CD4-positive, alpha-beta T cell treated with Interleukin-12 subunit alpha and Interleukin-12 subunit beta, for 1 hour (primary cell): ENCODE measurements at regions not wholly inside any gene's neighbourhood (a gene's known extent, or its start where the extent isn't known, plus 50 kb on each side); places are given as distances from the start of the nearest gene placed in this dataset.
"Not testable (repeated sequence)": the region's sequence is repeated elsewhere in the genome, so short reads cannot be mapped to it uniquely, and the experiment has no call there.

Experiments used
- DNase-seq: peaks from one replicate; pipeline ENCODE4 v3.0.0-alpha.2; 2020

DNA sequence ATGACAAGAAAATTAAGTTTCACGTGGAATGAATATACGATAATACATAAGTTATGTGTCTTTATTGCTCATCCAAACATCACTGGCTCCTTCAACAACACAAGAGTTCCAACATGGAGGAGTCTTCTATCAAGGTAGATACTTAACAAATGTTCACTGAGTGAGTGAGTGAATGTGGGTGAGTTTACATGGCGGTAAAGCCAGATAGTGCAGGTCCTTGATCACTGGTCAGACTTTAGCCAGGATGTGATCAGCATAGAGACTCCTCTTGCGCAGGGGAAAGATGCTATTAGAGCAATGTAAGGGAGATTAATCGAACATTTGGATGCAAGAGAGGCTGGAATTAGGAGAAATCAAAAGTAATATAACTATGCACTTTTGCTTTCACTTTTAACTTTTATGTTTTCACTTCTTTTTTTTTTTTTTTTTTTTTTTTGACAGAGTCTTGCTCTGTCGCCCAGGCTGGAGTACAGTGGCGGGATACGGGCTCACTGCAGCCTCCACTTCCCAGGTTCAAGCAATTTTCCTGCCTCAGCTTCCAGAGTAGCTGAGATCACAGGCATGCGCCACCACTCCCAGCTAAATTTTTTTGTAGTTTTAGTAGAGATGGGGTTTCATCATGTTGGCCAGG, 249.0 kb upstream of the ID2 start:
- no peak for DNase-seq

DNA sequence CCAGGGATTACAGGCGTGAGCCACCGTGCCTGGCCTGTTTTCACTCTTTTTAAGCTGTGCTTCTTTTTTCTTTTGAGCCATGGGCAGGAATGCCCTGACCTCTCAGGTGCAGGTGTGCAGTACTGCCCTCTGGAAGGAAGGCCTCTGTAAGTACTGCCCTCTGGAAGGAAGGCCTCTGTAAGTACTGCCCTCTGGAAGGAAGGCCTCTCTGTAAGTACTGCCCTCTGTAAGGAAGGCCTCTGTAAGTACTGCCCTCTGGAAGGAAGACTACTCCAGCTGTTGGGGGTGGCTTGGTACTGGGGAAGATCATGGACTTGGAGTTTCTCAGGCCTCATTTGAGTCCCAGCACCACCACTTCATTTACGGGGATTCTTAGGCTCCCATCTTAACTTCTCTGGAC, 248.5 kb upstream of the ID2 start:
- DNase-seq = no peak

DNA sequence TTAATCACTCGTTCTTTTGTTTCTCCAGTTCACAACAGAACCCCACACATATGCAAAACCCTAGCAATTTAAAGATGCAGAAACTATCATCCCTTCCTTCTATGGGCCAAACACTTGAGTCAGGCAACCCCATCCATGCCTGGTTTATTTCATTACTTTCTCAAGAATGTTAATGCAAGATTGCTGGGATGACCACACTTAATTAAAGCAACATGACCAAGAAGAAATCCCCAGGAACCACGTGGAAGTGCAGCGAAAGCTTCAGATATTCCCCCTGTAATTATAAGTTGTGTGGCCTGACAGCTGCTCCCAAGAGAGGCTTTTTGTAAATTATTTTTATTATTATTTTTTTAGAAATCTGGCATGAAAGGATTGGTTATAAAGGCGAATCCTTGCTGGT, 246.2 kb upstream of the ID2 start:
- no peak for DNase-seq

DNA sequence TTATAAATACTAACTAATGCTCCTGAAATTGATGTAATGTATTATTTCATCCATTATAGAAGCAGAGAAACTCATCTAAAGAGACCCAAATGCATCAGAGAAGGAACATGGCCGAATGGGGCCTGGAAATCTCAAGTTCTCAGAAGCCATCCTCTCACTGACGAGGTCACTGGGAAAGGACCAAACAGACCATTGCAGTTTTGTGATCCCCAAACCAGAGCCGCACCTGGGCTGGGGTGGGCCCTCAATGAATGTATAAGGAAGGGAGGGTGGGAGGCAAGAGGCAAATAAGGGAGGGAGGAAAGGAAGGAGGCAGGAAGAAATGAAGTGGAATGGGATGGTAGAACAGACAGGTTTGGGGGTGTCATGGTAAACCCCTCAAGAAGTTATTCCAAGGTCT, 245.3 kb upstream of the ID2 start:
- no peak for DNase-seq

DNA sequence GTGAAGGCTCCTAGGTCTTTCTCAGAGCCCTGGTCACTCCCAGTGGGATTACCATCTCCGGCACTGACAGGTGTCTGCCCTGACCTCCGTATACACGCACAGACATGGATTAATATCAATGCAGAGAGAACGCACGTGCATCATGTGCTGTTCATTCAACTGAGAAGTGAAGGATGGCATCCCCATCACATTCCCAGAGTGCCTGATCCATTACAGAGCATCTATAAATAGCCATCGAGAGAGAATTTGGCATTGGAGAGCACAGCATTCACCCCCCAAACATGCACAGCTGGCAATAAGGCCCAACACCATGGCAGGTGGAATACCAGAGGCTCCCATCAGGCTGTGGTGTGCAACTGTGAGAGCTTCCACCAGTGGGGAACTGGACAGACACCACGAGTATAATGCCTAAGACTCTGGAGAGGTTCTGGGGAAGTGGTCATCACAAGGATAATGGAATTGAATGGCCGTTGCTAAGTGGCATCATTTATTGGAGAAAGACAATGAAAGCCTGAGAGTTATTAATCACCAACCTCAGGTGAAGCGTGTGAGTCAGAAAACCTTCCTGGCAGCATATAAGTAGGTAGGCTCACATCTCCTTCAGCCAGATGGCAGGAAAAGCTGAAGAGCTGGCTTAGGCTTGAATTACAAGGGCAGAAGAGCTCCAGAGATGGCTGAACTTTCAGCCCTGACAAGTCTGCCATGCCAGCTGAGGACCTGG, 244.5 kb upstream of the ID2 start:
- no peak for DNase-seq

DNA sequence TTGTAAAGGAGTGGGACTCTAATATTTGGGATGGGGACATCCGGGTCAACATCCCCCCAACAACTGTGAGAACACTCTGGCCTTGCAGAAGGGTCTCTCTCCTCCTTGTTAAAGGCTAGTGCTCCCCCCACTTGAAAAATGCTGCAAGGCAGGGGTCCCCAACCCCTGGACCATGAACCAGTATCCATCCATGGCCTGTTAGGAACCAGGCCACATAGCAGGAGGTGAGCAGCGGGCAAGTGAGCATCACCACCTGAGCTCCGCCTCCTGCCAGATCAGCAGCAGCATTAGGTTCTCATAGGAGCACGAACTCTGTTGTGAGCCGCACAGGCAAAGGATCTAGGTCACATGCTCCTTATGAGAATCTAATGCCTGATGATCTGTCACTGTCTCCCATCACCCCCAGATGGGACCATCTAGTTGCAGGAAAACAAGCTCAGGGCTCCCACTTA, 243.9 kb upstream of the ID2 start:
- DNase-seq = no peak

DNA sequence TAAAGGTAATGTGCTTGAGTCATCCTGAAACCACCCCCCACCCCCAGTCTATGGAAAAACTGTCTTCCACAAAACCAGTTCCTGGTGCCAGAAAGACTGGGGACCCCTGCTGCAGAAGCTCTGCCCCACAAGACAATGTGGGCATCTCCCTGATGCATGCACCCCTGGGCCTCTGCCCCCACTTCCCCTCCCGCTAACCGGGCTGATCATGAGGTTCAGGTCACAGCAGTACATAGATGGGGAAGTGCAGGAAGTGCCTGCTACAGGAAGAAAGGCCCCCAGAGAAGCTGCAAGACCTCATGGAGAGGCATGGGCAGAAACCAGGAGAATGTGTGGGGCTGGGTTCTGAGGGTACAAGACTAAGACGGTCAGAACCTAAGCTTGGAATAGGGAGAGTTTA, 243.4 kb upstream of the ID2 start:
- DNase-seq = no peak

DNA sequence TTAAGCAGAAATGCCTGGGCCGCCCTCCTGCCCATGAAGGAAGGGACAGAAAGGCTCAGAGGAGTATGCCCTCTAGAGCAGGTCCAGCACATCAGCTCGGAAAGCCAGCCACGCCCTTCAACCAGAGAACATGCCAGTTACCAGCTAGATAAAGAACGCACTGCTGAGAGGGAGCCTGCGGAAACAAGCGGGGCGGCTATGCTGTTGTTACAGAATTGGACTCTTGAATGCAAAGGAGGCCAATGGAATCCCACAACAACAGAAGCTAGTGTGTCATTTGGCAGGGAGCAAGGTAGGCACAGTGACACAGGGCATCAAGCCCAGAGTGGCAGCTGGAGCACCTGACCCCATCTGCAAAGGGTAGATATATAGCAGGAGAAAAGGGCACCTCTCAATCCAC, 242.9 kb upstream of the ID2 start:
- no peak for DNase-seq

DNA sequence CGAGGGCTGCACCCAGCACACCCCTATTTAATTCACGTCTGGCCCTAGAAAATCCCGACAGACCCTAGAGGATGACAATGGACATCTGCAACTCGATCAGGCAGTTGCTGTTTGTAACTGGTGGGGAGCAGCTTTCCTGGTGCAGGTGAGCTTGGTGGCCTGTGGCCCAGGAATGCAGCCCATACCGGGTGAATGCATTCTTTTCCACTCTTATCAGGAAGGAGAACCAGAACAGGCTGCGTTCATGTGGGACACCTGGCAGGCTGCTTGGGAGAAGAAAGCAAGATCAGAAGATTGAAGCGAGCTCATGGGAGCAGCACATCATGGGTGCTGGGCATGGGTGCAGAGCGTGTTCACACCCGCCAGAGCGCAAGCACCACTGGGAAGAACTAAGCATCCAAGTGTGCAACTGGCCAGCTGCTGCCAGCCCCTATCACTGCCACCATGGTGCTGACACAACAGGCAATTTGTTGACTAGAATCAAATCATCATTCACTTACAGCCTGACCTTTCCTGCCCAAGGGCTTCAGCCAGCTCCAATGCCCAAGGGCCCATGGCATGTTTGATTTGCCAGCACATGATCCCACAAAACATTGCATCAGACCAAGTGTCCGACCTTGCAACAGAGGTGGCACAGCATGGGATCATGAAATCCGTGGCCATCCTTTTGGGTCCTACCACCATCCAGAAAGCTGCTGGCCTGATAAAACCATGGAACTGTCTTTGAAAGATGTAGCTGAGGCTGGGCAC, 241.7 kb upstream of the ID2 start:
- DNase-seq = no peak

DNA sequence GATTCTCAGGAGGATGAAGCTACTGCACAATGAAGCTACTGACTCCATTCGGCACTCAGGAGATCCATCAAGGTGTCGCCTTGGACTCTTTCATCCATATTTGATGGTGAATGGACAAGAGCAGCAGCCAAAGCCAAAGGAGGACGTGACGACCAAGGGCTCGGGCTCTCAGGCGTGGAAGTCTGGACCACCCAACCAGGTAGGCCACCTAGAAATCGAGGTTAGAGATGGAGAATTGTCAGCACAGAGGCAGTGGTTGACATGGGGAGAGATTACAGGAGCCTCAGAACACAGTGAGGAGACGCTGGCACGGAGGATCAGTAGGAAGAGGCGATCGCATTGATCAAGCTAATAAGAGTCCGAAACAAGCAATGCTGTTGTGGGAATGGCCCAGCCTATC, 240.5 kb upstream of the ID2 start:
- DNase-seq = no peak

DNA sequence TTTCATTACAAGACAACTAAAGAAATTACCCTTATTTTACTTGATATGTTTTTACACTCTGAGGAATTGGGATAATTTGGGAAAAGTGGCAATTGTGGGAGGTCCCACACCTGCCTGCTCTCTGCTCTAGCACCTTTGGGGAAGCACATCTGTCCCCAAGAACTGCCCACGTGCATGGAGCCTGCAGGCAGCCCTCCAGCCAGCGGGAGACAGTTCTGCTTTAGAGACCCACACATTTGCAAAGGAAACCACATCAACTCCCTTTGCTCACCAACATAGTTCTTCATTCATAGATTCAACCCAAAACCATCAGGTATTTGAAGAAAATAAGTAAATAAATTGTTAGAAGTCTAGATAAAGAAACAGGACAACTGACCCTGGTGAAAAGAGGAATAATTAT, 239.9 kb upstream of the ID2 start:
- DNase-seq = no peak

DNA sequence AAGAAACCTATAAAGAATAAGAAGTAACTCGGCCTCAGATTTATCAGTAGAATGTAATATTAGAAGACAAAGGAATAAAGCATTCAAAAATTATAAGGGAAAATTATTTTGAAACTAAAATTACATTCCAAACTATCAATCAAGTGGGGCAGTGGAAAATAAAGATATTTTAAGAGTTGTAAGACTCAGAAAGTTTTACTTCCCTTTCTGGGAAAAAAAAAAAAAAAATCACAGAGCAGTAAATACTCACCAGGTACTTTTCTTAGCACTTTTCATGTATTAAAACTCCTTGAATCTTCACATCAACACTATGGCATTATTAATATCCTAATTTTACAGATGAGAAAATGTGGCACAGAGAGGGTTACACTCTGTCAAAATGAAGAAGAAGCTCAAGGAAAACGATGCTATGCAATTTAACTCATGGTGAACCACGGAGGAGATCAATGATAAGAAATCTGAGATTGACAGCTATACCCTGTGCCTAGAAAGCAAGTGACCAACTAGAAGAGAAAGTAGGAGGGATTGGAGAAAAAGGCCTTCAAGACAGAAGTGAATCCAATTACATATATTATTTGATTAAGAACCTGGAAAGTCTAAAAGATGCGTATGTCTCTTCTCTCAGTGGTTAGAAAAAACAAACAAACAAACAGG, 238.9 kb upstream of the ID2 start:
- no peak for DNase-seq

DNA sequence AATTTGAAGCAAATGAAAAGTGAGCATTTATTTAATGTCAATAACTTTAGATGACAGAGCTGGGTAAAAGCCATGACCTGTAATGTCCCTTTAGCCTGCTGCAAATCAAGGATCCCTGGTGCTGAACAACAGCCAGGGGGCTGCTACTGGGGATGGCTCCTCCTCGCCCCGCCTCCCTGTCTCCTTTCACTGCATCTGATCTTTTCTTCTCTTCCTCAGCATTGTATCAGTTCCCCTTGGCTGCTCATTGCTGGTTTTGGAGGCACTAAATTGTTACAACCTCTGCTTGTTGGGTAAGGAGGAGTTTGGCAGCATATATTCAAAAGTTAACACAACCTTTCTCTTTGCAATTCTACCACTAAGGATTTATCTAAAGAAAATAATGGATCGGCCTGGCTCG, 236.3 kb upstream of the ID2 start:
- DNase-seq = no peak

DNA sequence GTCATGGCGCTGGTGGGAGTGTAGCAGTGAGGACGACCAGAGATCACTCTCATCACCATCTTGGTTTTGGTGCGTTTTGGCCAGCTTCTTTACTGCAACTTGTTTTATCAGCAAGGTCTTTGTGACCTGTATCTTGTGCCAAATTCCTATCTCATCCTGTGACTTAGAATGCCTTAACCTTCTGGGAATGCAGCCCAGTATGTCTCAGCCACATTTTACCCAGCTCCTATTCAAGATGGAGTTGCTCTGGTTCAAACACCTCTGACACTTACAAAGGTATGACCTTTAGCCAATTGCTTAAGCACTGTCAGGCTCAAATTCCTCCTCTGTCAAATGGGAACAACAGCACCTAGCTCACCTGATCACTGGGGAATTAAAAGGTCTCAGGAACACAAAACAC, 235.1 kb upstream of the ID2 start:
- DNase-seq = not testable (repeated sequence)

DNA sequence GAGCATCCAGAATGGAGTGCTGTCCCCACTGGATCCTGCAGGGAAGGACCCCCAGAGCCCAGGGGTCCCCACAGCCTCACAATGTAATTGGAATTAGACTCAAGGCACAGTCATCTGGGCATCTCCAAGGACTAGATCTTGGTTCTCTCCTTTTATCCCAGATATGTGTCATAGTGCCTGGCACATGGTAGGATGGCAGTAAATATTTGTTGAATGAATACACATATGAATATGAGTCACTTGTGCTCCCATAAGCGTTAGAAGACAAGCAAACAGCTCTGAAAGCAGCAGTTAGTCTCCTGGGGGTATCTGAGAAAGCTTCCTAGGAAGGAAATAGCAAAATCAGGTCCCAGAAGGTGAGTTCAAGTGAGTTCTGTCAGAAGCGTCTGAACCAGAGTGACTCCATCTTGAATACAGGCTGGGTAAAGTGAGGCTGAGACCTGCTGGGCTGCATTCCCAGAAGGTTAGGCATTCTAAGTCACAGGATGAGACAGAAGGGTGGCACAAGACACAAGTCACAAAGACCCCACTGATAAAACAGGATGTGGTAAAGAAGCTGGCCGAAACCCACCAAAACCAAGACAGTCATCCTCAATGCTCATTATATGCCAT, 234.1 kb upstream of the ID2 start:
- no peak for DNase-seq

DNA sequence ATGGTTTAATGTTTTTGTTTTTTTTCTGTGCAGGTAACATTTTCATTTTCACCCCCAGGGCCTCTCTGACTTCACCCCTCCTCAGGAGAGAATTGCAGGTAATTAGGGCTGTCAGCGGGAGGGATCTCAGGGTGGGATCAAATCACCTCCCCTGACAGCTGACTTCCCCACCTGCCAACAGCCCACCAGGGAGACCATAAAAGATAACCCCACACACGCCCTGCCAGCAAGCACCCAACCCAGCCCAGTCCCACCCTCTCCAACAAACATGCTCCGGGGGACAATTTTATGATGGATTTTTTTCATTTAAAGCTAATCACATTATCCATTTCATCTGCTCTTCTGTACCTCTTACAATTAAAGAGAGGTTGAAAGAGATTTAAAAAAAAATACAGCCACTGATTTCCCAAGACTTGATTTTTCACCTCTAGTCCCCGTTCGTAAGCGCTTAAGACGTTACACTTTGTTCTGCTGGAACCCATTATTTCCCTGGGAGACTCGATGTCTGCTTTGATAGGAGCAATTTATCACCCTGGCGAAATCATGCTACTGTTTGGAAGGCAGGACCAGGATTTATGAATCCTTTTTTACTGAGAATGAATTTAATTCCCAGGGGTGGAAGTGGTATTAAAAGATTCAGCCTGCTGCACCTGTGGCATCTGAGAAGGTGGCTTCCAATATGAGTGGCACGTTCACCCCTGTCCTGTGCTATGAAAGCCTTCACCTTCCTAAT, 232.9 kb upstream of the ID2 start:
- no peak for DNase-seq

DNA sequence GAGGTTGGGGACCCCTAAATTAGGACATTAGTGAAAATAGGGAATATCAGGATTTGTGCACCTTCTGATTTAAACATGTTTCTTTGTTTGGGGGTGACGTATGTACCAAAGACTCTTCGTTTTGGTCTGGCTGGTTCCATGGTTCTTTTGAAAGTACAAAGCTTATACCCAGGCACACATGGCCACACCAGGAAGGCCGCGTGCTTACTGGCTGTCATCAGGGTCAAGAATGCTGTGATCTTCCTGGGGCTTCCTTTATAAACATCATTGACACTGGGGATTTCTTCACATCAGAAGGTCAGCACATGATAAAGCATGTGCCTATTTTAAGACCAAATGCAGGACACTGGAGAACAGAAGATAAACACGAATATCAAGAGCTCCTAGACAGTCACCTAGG, 230.6 kb upstream of the ID2 start:
- no peak for DNase-seq

DNA sequence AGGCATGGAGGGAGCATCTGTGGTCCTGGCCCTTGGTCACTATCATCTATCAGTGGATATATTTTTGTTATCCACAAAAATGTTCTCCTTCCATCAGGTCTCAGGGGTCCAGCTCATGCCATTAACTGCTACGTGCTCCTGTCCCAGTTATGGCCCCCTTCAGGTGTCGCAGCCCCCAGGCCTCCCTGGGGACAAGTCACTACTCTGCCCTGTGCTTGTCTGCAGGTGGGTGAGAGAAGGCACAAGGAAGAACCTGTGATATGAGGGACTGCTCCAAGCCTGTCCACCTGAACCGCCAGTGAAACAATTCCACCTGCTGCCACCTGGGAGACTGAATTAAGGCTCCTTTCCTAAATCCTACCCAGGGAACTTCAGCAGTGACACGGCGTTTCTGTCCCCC, 229.6 kb upstream of the ID2 start:
- DNase-seq = no peak

DNA sequence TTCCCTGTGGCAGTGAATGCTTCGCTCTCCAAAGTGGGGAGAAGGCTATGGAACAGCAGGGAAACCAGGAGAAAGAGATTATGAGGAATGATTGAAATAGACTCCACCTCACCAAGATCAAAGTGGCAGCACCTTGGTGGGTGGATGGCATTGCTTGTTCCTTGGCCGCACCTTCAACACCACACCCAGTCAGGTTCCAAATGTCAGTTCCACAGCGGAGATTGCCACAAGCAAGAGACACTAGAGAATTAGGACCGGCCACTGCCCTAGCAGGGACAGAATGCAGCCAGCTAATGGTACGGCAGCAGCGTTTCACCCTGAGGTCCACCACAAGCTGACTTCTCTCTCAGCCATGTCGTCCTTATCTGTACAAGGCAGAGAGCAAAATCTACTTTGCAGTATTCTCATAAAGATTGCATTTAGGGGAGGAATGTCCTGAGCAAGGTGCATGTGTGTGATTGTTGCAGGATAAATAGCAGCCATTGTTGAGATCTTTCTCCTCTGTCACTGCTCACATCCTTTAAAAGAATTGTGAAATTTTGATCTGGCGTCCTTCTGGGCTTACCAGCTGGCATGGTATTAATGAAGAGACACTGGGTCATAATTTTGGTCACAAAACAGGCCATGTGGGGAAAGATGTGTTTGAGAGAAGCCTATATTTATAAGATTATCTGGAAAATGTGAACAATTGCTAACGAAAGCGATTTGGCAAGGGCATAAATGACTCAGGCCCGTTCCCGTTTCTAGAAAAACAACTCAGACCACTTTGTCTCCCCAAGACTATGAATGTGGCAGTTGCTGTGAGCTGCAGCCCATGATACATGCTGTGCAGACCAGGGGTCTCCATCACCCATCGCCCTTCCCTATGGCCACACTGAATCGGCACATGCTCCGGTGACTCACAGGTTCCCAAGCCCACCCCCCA, 228.6 kb upstream of the ID2 start:
- no peak for DNase-seq

DNA sequence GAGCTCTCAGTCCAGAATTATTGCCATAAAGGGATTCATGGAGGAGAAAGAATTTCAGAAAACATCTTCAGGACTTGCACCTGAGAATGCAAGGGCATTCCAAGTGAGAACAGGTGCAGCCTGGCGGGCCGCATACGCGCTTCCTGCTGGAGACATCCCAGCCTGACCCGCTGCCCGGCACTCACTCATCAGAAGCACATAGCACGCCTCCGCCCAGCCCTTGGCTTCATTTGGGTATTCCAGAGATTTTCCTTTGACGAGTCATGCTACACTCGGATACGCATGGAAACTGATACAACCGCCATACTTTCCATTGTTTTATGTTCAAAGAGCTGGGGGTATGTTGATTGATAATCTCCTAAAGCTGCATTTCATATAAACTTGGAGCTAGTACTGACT, 228.0 kb upstream of the ID2 start:
- DNase-seq = no peak

DNA sequence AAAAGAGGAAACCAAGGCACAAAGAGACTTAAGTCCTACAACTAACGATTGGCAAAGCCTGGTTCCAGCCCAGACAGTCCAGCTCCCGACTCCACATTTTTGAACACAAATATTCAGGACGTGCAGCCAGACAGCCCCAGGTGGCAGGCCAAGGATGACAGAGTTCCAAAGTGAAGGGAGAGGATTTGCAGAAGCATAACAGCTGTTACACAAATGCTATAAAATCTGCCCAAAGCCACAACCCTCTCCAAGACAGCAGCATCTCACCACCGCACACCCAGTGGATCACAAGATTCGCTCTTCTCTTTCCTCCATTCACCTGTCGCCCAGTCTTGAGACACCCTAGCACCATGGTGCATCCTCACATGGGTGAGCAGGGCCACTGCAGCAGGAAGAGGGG, 227.1 kb upstream of the ID2 start:
- no peak for DNase-seq
